Stimulated activated naive CD8-positive, alpha-beta T cell treated with anti-CD3 and anti-CD28 coated beads, Interleukin-15, Interleukin-2, amounts not matched to agents 100 ng/mL and 50 ng/mL, for 24 hours (primary cell): ENCODE measurements at regions not wholly inside any gene's neighbourhood (a gene's known extent, or its start where the extent isn't known, plus 50 kb on each side); places are given as distances from the start of the nearest gene placed in this dataset.

Source experiments
- H3K27ac Mint-ChIP-seq: one replicate; pipeline ENCODE4 v1.8.0; 2021; ENCODE audit warnings: mild to moderate bottlenecking, mixed read lengths
- H3K27me3 Mint-ChIP-seq: one replicate; pipeline ENCODE4 v1.8.0; 2021; ENCODE audit warnings: mixed read lengths
- H3K36me3 Mint-ChIP-seq: one replicate; pipeline ENCODE4 v1.8.0; 2021; ENCODE audit warnings: low read depth, mixed read lengths
- H3K4me1 Mint-ChIP-seq: one replicate; pipeline ENCODE4 v1.8.0; 2021; ENCODE audit warnings: low read depth, mixed read lengths
- H3K4me3 Mint-ChIP-seq: one replicate; pipeline ENCODE4 v1.8.0; 2021; ENCODE audit warnings: mild to moderate bottlenecking, mixed read lengths
- H3K9me3 Mint-ChIP-seq: one replicate; pipeline ENCODE4 v1.8.0; 2021; ENCODE audit warnings: mixed read lengths

DNA sequence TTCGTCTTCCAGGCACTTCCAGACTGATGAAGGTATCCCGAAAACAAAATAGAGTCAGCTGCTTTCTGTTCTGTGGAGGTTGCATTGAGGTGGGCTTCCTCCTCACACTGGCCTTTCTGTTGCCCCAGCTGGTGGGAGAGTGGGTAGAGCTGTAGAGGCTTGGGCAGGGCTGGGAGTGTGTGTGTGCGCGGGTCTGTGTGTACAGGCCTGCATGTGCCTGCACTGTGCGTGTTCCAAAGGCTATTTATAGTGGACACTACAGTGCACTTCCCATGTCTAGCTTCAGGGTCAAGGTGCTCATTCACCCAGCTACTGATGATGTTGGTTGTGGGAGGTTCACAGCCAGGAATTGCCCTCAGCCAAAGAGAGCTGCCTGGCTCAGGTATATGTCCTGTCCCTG, 260.1 kb upstream of the HABP2 start:
- no peak overlapping the region for H3K4me3 Mint-ChIP-seq
- peaks cover 4% of the 10 kb centered on the region for H3K27me3 Mint-ChIP-seq
- no peak overlapping the region for H3K27ac Mint-ChIP-seq
- no peaks in the 10 kb centered on the region for H3K36me3 Mint-ChIP-seq
- no peaks in the 10 kb centered on the region for H3K9me3 Mint-ChIP-seq
- H3K4me1 Mint-ChIP-seq, result no peaks in the 10 kb centered on the region

DNA sequence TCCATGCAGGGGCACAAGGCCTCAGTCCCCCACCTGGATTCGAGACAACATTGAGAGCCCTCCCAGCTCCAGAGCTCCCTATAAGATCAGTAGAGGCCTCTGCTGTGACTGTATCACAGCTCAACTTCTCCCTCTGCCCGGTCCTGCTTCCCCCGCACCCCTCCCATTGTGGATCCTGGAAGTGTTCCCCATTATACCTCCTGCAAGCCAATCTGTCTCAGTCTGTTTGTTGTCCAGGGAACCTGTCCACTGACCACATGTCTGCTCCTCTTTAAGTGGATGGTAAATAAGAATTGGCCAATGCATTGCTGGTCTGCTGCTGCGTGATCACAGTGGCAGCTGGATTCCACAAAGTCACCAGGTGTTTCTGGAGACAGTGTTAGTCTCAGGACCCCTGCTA, 259.7 kb upstream of the HABP2 start:
- Mint-ChIP-seq H3K27ac (no peak overlapping the region), H3K27me3 (peaks cover 4% of the 10 kb centered on the region), H3K4me1 (no peaks in the 10 kb centered on the region), H3K4me3 (no peak overlapping the region), H3K9me3 (no peaks in the 10 kb centered on the region), H3K36me3 (no peaks in the 10 kb centered on the region)

DNA sequence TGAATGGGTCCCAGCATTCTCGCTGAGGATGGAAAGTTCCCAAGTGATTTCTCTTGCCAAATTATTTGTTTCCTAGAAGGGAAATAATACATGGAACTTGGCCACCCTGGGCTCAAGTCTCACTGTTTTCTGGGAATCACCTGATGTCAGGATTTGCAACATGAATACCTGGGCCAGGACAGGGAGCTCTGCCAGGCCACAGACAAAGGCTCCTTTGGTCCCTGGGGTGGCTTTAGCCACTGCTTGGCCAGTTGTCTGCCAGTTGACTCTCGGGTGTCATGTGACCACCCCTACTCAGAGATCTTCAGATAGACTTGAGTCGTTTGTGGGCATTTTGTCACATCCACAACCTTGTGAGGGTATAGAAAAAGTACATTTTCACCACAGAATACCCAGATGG, 258.0 kb upstream of the HABP2 start:
- H3K9me3 Mint-ChIP-seq, result no peaks in the 10 kb centered on the region
- H3K36me3 Mint-ChIP-seq, result no peaks in the 10 kb centered on the region
- H3K27ac Mint-ChIP-seq, result no peak overlapping the region
- no peak overlapping the region for H3K4me3 Mint-ChIP-seq
- H3K27me3 Mint-ChIP-seq, result peaks cover 13% of the 10 kb centered on the region
- no peaks in the 10 kb centered on the region for H3K4me1 Mint-ChIP-seq

DNA sequence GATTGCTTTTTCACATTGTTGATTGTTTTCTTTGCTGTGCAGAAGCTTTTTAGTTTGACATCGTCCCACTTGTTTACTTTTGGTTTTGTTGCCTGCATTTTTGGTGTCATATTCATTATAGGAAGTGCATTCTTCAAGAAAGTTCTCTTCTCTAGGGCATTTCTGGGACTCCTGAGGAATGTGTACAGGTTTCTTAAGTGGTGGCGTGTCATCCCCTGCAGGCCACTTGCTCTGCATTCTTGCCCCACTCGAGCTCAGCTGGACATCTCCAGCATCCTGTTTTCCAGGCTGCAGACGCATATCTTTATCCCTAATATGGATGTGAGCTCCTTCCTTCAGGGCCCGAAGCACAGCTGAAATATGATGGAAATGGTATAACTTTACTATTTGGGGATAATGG, 255.6 kb upstream of the HABP2 start:
- H3K27ac Mint-ChIP-seq, result no peak overlapping the region
- H3K4me1 Mint-ChIP-seq, result no peaks in the 10 kb centered on the region
- H3K9me3 Mint-ChIP-seq, result no peaks in the 10 kb centered on the region
- H3K36me3 Mint-ChIP-seq, result no peaks in the 10 kb centered on the region
- peaks cover 13% of the 10 kb centered on the region for H3K27me3 Mint-ChIP-seq
- no peak overlapping the region for H3K4me3 Mint-ChIP-seq

DNA sequence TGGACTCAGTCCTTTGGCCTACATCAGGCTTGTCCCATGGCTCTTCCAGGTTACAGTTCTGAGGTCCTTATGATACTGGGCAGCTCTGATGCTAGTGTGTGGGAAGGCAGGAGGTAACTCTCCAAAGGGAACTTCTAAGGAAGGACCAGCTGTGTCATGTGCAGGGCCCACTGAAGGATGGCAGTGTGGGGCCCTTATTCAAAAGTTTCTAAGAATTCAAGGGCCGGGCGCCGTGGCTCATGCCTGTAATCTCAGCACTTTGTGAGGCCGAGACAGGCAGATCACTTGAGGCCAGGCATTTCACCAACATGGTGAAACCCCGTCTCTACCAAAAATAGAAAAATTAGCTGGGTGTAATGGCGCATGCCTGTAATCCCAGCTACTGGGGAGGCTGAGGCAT, 254.2 kb upstream of the HABP2 start:
- H3K9me3 Mint-ChIP-seq, result no peaks in the 10 kb centered on the region
- H3K4me3 Mint-ChIP-seq, result no peak overlapping the region
- no peak overlapping the region for H3K27ac Mint-ChIP-seq
- H3K27me3 Mint-ChIP-seq, result peaks cover 13% of the 10 kb centered on the region
- no peaks in the 10 kb centered on the region for H3K4me1 Mint-ChIP-seq
- no peaks in the 10 kb centered on the region for H3K36me3 Mint-ChIP-seq

DNA sequence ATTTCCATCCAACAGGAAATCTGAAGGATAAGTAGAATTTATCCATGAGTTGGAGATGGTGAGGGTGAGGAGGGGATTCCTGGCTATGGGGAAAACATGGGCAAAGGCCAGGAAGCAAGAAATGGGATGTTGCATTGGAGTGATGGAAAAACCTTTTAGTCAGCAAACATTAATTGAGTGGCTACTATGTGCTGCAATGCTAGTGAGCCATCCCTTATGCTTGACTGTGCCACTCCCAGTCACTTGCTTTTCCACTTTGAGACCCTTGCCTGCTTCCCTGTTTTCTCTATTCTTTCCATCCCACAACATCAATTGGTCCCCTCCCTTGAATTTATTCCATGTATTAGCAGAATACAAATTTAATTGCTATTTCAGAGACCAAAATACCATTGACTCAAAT, 252.7 kb upstream of the HABP2 start:
- Mint-ChIP-seq H3K36me3 (no peaks in the 10 kb centered on the region), H3K27ac (no peak overlapping the region), H3K4me3 (no peak overlapping the region), H3K4me1 (no peaks in the 10 kb centered on the region), H3K27me3 (peaks cover 13% of the 10 kb centered on the region), H3K9me3 (no peaks in the 10 kb centered on the region)

DNA sequence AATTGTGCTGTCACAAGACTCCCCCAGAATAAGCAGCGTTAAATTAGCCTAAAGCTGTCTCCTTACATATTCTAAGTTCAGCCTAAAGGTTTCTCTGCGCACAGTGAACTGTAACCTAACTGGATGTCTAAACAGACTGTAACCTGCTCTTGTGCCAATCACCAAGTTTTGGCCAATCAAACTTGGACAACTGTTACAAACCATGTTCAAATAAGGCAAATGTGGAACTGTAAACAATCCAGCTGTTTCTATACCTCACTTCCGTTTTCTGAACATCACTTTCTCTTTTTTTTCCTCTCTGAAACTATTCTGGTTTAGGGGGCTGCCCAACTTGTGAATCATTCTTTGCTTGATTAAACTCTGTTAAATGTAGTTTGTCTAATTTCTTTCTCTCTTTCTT, 252.2 kb upstream of the HABP2 start:
- H3K4me1 Mint-ChIP-seq, result no peaks in the 10 kb centered on the region
- H3K4me3 Mint-ChIP-seq, result no peak overlapping the region
- H3K9me3 Mint-ChIP-seq, result no peaks in the 10 kb centered on the region
- no peak overlapping the region for H3K27ac Mint-ChIP-seq
- peaks cover 13% of the 10 kb centered on the region for H3K27me3 Mint-ChIP-seq
- H3K36me3 Mint-ChIP-seq, result no peaks in the 10 kb centered on the region

DNA sequence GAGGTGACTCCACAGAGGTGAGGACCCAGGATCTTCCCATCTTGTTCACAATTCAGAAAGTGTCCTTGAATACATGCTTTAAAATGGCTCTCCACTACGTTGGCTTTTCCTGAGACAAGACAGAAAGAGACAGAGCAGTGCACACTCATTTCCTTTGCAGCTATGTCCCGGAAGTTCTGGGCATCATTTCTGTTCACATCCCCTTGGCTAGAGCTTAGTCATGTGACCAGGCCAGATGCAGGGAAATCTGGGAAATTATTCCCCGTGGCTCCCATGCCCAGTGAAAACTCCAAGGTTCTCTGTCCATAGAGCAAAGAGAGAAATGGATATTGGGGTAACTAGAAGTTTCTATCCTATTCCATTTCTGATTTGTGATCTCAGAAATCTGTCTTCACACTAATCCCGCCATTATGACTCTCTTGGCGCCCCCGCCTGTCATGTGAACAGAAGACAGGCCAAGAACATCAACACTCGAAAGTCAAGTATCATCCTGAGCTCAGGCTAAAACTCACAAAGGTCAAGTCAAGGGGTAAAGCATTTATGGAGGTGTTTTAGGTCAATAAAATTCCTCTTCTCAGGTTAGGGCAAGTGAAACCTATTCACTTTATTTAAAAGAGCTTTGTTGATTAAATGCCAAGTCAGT, 251.4 kb upstream of the HABP2 start:
- H3K27me3 Mint-ChIP-seq, result peaks cover 13% of the 10 kb centered on the region
- no peak overlapping the region for H3K27ac Mint-ChIP-seq
- H3K36me3 Mint-ChIP-seq, result no peaks in the 10 kb centered on the region
- no peak overlapping the region for H3K4me3 Mint-ChIP-seq
- H3K9me3 Mint-ChIP-seq, result no peaks in the 10 kb centered on the region
- H3K4me1 Mint-ChIP-seq, result no peaks in the 10 kb centered on the region

DNA sequence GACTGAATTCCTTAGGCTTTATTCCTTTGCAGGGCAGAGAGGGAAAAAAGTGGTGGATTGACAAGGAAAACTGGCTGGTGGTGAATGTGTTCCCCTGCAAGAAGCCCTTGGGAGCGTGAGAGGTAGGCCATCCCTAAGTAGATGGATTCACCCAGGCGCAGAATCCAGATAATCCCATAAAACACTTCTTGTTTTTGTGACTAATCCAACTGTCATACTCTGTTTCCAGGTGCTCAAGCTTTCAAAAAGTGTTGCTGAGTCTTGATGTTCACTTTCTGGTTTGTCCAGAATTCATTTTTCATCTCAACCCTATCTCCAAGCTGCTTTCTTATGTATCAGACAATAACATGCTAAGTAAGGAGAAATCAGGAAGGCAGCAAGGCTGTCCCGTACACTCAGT, 250.8 kb upstream of the HABP2 start:
- Mint-ChIP-seq H3K4me3 (no peak overlapping the region), H3K4me1 (no peaks in the 10 kb centered on the region), H3K27ac (no peak overlapping the region), H3K9me3 (no peaks in the 10 kb centered on the region), H3K36me3 (no peaks in the 10 kb centered on the region), H3K27me3 (peaks cover 13% of the 10 kb centered on the region)

DNA sequence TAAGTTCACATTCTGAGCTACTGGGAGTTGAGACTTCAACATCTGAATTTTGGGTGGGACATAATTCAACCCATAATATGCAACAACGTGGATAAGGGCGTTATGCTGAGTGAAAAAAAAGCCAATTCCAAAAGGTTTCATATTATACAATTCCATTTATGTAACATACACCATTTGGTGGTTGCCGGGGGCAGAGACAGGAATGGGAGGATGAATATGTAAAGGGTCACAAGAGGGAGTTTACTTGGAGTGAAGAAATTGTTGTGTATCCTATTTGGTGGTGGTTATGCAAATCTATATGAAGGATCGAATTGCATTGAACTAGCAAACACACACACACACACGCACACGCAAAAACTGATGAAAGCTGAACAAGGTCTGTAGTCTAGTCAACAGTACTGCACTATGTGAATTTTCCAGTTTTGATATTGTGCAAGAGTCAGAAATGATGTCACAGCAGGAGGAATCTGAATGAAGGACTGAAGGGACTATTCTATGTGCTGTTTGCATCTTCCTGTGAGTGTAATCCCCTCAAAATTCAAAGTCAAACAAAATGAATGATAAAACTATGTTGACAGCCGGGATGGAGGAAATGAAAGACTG, 249.2 kb upstream of the HABP2 start:
- Mint-ChIP-seq H3K36me3 (no peaks in the 10 kb centered on the region), H3K27ac (no peak overlapping the region), H3K4me3 (no peak overlapping the region), H3K4me1 (no peaks in the 10 kb centered on the region), H3K9me3 (no peaks in the 10 kb centered on the region), H3K27me3 (peaks cover 9% of the 10 kb centered on the region)

DNA sequence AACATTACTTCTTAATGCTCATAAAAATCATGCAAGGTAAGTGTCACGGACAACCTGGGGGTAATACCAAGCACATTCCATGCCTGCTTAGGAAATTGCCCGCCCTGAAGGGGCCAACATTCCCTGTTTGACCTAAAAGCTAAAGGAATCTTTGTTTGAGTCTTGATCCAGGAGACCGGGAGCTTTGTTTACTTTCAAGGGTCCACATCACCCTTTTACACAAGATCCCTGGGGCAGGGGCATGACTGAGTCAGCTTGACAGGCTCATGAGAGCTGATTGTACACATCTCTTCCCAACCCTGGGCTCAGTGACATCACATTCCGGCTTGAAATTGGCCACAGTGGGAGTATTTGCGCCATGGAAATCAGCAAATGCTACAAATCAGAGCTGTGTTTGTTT, 248.1 kb upstream of the HABP2 start:
- no peaks in the 10 kb centered on the region for H3K9me3 Mint-ChIP-seq
- peaks cover under 1% of the 10 kb centered on the region for H3K27me3 Mint-ChIP-seq
- no peak overlapping the region for H3K27ac Mint-ChIP-seq
- no peaks in the 10 kb centered on the region for H3K36me3 Mint-ChIP-seq
- no peaks in the 10 kb centered on the region for H3K4me1 Mint-ChIP-seq
- no peak overlapping the region for H3K4me3 Mint-ChIP-seq

DNA sequence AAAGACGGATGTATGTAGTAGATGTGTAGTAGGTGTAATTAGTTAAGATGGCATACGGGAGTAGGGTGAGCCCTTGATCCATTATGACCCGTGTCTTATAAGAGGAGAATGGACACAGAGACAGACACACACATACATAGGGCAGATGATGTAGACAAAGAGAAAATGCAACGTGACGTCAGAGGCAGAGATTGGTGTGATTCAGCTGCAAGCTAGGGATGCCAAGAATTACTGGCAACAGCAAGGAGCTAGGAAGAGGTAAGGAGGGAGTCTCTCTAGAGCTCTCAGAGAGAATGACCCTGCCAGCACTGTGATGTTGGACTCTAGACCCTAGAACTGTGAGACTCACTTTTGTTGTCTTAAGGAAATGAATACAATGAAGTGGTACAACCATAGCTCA, 247.0 kb upstream of the HABP2 start:
- Mint-ChIP-seq H3K27ac (no peak overlapping the region), H3K27me3 (no peaks in the 10 kb centered on the region)

DNA sequence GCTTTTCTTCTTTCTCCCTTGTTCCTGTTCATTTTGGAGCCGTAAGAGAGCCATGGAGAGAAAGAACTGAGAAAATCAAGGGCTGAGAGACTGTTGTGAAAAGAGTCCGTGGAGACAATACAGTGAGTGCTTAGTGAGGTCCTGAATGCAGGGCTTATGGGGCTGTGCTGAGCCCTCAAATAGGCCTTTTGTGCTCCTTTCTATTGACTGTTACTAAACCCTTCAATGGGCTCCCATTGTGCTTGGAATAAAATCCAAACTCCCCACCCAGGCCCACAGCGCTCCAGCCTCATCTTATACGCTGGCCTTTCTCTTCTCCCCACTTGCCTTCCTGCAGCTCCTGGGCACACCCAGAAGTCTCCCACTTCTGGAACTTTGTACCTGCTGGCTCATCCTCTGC, 243.1 kb upstream of the HABP2 start:
- Mint-ChIP-seq H3K4me3 (no peak overlapping the region), H3K9me3 (no peaks in the 10 kb centered on the region), H3K36me3 (no peaks in the 10 kb centered on the region), H3K4me1 (no peaks in the 10 kb centered on the region), H3K27ac (no peak overlapping the region), H3K27me3 (no peaks in the 10 kb centered on the region)

More for the DNA sequence above, 247.0 kb upstream of the HABP2 start:
- H3K4me1 Mint-ChIP-seq, result no peaks in the 10 kb centered on the region
- no peaks in the 10 kb centered on the region for H3K9me3 Mint-ChIP-seq
- H3K36me3 Mint-ChIP-seq, result no peaks in the 10 kb centered on the region
- no peak overlapping the region for H3K4me3 Mint-ChIP-seq

DNA sequence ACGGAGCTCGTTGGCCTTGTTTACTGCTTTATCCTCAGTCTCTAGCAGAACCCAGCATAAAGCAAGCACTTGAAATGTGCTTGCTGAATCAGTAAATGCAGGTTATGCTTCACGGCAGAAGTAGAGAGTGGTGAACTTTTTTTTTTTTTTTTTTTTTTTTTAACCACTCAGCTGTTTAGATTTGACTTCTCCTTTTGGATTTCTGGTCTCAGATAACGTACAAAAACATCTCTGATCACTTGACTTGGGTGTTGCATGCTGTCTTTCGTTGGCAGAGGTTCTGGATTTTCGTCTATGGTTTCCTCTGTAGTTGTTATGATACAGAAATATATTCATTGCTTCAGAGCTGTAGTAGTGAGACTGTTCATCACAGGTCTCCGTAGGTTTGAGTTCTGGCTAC, 242.5 kb upstream of the HABP2 start:
- no peaks in the 10 kb centered on the region for H3K27me3 Mint-ChIP-seq
- H3K9me3 Mint-ChIP-seq, result no peaks in the 10 kb centered on the region
- no peak overlapping the region for H3K27ac Mint-ChIP-seq
- no peak overlapping the region for H3K4me3 Mint-ChIP-seq
- no peaks in the 10 kb centered on the region for H3K4me1 Mint-ChIP-seq
- no peaks in the 10 kb centered on the region for H3K36me3 Mint-ChIP-seq

DNA sequence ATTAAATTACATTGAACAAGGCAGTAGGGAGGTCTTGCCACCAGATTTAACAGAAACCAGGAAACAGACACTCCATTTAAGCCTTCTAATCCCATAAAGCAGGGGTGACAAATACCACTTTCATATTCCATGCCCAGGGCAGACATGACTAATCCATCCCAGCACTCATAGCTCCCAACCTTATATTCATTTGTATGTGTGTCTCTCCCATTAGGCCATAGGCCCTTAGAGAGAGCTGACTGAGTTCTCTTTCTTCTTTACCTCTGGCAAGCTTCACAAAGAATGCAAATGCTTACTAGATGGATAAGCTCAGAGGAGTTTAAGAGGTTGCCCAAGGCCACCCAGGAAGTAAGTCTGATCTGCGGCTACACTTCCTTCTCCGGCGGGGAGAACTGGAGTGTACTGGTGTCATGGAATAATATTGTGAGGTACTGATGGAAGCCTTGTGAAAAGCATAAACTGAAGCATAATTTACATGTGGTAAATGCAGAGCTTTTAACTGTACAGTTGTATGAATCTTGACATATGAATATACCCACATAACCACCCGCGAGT, 239.7 kb upstream of the HABP2 start:
- Mint-ChIP-seq H3K27ac (no peak overlapping the region), H3K4me3 (no peak overlapping the region), H3K9me3 (no peaks in the 10 kb centered on the region), H3K27me3 (no peaks in the 10 kb centered on the region), H3K36me3 (no peaks in the 10 kb centered on the region), H3K4me1 (no peaks in the 10 kb centered on the region)

DNA sequence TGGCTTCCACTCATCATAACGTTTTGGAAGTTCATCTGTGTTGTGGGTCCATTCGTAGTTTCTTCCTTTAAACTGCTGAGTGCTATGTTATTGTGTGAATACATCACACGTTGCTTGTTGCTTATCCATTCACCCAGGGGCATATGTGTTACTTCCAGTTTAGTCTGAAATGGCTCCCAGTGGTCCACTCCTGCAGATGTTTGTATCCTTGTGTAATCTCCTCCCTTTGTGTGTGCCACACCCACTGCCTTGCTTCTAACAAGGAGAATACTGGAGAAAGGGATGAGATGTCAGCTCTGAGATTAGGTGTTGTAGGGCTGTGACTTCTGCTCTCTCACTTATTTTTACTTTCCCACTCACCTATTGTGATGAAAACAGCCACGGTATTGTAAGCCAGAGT, 239.1 kb upstream of the HABP2 start:
- H3K4me1 Mint-ChIP-seq, result no peaks in the 10 kb centered on the region
- no peak overlapping the region for H3K27ac Mint-ChIP-seq
- H3K27me3 Mint-ChIP-seq, result no peaks in the 10 kb centered on the region
- no peak overlapping the region for H3K4me3 Mint-ChIP-seq
- no peaks in the 10 kb centered on the region for H3K36me3 Mint-ChIP-seq
- H3K9me3 Mint-ChIP-seq, result no peaks in the 10 kb centered on the region
